ENCODE measurements at regions not wholly inside any gene's neighbourhood (a gene's known extent, or its start where the extent isn't known, plus 50 kb on each side); places are given as distances from the start of the nearest gene placed in this dataset.

- DNase-seq (no peak), ATAC-seq (no peak)
- no peaks in the 10 kb centered on the region for H3K9me3 ChIP-seq
- no peak overlapping the region for H3K4me3 ChIP-seq
- no peaks in the 10 kb centered on the region for H3K4me1 ChIP-seq (ENCODE audit: low read depth)
- no peaks in the 10 kb centered on the region for H3K36me3 ChIP-seq (ENCODE audit: low read depth)
- intact Hi-C loops (cut with DNase I, micrococcal nuclease): no loop called here
- TF ChIP-seq, protein P1, sequence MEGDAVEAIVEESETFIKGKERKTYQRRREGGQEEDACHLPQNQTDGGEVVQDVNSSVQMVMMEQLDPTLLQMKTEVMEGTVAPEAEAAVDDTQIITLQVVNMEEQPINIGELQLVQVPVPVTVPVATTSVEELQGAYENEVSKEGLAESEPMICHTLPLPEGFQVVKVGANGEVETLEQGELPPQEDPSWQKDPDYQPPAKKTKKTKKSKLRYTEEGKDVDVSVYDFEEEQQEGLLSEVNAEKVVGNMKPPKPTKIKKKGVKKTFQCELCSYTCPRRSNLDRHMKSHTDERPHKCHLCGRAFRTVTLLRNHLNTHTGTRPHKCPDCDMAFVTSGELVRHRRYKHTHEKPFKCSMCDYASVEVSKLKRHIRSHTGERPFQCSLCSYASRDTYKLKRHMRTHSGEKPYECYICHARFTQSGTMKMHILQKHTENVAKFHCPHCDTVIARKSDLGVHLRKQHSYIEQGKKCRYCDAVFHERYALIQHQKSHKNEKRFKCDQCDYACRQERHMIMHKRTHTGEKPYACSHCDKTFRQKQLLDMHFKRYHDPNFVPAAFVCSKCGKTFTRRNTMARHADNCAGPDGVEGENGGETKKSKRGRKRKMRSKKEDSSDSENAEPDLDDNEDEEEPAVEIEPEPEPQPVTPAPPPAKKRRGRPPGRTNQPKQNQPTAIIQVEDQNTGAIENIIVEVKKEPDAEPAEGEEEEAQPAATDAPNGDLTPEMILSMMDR (IDR thresholded peaks at IDR 0.05): no peak
Observed at GRCh38 chr11:71116693-71117040, 135.7 kb downstream of the SHANK2 start.

GRCh38 chr11:71115770-71116692 lies 136.3 kb downstream of the SHANK2 start:
- Histone ChIP-seq H3K36me3 (ENCODE audit: low read depth) (no peaks in the 10 kb centered on the region), H3K4me3 (no peak overlapping the region), H3K4me1 (ENCODE audit: low read depth) (no peaks in the 10 kb centered on the region), H3K9me3 (no peaks in the 10 kb centered on the region)
- no peak for DNase-seq
- intact Hi-C loops (cut with DNase I, micrococcal nuclease): no loop called here
- no peak for ATAC-seq
- TF ChIP-seq, protein P1 (IDR thresholded peaks at IDR 0.05): no peak

DNA sequence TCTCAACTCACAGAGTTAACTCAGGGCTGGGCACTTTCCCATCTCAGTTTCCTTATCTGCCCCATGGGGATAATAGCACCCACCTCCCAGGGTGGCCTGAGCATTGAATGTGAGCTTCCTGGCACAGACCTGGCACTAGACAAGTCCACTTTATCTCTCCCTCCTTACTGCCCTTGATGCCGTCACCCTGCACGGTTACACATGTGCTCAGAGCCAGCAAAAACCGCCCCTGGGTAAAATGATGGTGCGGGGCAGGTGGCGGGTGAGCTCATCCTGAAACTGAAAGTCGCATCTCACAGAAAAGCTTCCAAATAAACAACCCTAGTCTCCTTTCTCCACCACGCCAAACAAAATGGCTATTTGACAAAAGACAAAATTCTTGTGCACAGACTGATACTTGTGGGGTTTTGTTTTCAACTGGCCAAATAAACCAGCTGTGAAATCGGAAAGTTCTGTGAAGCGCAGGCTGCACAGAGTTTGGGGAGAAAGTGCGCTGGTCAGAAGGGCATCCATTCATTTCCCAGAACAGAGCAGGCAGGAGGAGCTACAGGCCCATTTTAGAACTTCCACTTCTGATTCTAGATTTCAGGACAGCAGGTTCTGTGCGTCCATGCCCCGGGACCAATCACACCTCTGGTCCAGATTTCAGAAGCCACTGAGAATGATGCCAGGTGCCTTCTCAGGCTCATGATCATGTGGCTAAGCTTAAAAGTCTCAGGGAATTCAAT lies 138.1 kb downstream of the SHANK2 start:
- intact Hi-C loops (cut with DNase I, micrococcal nuclease): no loop called here
- ATAC-seq (no peak), DNase-seq (no peak)
- no peaks in the 10 kb centered on the region for H3K4me1 ChIP-seq (ENCODE audit: low read depth)
- no peak overlapping the region for H3K4me3 ChIP-seq
- no peaks in the 10 kb centered on the region for H3K9me3 ChIP-seq
- TF ChIP-seq, protein P1 (IDR thresholded peaks at IDR 0.05): no peak
- H3K36me3 ChIP-seq (ENCODE audit: low read depth): no peaks in the 10 kb centered on the region

- TF ChIP-seq, protein P1 (IDR thresholded peaks at IDR 0.05): no peak
- no peak for DNase-seq
Observed at GRCh38 chr11:71112990-71113389, 139.4 kb downstream of the SHANK2 start.

DNA sequence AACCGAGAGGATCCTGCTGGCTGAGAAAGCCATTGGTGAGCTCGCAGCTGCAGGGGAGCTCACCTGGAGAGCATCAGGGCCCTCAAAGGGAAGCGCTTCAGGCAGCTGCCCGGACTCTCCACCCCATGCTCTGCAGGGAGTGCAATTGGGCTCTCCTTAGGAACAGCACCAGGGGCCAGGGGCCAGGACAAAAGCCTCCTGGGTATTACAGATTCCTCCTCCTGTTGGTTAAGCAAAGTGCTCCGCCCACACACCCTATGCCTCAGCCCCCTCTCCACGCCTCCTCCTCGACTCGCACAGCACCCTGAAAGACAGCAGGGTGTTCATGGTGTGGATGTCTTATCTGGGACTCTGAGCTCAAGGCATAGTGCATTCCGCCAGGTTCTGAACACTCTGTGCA lies 139.9 kb downstream of the SHANK2 start:
- DNase-seq (no peak), ATAC-seq (no peak)
- Histone ChIP-seq H3K36me3 (ENCODE audit: low read depth) (no peaks in the 10 kb centered on the region), H3K4me1 (ENCODE audit: low read depth) (no peaks in the 10 kb centered on the region), H3K9me3 (no peaks in the 10 kb centered on the region), H3K4me3 (no peak overlapping the region)
- intact Hi-C loops (cut with DNase I, micrococcal nuclease): no loop called here
- TF ChIP-seq, protein P1 (IDR thresholded peaks at IDR 0.05): no peak

More at GRCh38 chr11:71112990-71113389, 139.4 kb downstream of the SHANK2 start:
- Histone ChIP-seq H3K4me1 (ENCODE audit: low read depth) (no peaks in the 10 kb centered on the region), H3K9me3 (no peaks in the 10 kb centered on the region), H3K4me3 (no peak overlapping the region), H3K36me3 (ENCODE audit: low read depth) (no peaks in the 10 kb centered on the region)
- no peak for ATAC-seq
- intact Hi-C loops (cut with DNase I, micrococcal nuclease): no loop called here

All from mucosa of descending colon (tissue), 3 donors.